ENCODE measurements at regions not wholly inside any gene's neighbourhood (a gene's known extent, or its start where the extent isn't known, plus 50 kb on each side); places are given as distances from the start of the nearest gene placed in this dataset.

DNA sequence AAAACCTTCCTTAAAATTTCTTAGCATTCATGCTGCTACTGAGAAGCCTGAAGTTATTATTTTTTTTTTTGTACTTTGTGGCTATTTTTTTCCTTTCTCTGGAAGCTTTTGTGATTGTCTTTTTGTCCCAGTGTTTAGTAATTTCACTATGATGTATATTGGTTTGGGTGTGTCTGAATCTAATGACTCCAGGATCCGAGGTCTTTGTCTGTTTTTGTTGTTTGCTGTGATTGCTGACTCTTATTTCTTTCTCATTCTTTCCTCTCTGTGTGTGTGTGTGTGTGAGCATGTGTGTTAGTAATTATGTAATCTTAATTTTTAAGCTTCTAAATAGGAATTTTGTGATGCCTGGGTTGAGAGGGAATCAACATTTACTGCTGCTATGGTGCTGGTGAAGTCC is 152.0 kb downstream of the RAP2B start:
- Histone ChIP-seq H3K79me2 (ENCODE audit: insufficient read depth, low read length) (no peaks in the 10 kb centered on the region), H3K27ac (ENCODE audit: low read depth, low read length) (no peak overlapping the region)

More for the DNA sequence above, 152.0 kb downstream of the RAP2B start:
- CTCF ChIA-PET = no interaction called here
- RAD21 ChIA-PET (ENCODE audit: low non-redundant PET in 1 of 2, low total read pairs in 2 of 2, uncharacterized antibody in 2 of 2, unreplicated experiment in 2 of 2) = no interaction called here
- no peaks in the 10 kb centered on the region for H3K4me1 ChIP-seq (ENCODE audit: control insufficient read depth in 1 of 2, insufficient read depth in 2 of 2, low read length in 2 of 2)
- DNase-seq (ENCODE audit: low read depth, low spot score) (no peak), ATAC-seq (no peak)
- TF ChIP-seq, protein P1, sequence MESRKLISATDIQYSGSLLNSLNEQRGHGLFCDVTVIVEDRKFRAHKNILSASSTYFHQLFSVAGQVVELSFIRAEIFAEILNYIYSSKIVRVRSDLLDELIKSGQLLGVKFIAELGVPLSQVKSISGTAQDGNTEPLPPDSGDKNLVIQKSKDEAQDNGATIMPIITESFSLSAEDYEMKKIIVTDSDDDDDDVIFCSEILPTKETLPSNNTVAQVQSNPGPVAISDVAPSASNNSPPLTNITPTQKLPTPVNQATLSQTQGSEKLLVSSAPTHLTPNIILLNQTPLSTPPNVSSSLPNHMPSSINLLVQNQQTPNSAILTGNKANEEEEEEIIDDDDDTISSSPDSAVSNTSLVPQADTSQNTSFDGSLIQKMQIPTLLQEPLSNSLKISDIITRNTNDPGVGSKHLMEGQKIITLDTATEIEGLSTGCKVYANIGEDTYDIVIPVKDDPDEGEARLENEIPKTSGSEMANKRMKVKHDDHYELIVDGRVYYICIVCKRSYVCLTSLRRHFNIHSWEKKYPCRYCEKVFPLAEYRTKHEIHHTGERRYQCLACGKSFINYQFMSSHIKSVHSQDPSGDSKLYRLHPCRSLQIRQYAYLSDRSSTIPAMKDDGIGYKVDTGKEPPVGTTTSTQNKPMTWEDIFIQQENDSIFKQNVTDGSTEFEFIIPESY (IDR thresholded peaks at IDR 0.05; ENCODE audit: extremely low read depth, insufficient replicate concordance, low read length) = no peak
- TF ChIP-seq CBX3 (IDR thresholded peaks at IDR 0.05; ENCODE audit: low read depth) (no peak), ELF1 (IDR thresholded peaks at IDR 0.05; ENCODE audit: borderline replicate concordance, low read depth) (no peak), EGR1 (IDR thresholded peaks at IDR 0.05; ENCODE audit: low read depth) (no peak), EZH2 (IDR thresholded peaks at IDR 0.05) (no peak), JUND (IDR thresholded peaks at IDR 0.05) (no peak), POLR2AphosphoS5 (IDR thresholded peaks at IDR 0.05; ENCODE audit: low read depth, low read length) (no peak), SP1 (IDR thresholded peaks at IDR 0.05; ENCODE audit: low read depth) (no peak)
- TF ChIP-seq, protein P2, sequence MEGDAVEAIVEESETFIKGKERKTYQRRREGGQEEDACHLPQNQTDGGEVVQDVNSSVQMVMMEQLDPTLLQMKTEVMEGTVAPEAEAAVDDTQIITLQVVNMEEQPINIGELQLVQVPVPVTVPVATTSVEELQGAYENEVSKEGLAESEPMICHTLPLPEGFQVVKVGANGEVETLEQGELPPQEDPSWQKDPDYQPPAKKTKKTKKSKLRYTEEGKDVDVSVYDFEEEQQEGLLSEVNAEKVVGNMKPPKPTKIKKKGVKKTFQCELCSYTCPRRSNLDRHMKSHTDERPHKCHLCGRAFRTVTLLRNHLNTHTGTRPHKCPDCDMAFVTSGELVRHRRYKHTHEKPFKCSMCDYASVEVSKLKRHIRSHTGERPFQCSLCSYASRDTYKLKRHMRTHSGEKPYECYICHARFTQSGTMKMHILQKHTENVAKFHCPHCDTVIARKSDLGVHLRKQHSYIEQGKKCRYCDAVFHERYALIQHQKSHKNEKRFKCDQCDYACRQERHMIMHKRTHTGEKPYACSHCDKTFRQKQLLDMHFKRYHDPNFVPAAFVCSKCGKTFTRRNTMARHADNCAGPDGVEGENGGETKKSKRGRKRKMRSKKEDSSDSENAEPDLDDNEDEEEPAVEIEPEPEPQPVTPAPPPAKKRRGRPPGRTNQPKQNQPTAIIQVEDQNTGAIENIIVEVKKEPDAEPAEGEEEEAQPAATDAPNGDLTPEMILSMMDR (IDR thresholded peaks at IDR 0.05 in 2 of 3, conservative IDR thresholded peaks at IDR 0.05 in 1 of 3; ENCODE audit: borderline replicate concordance in 1 of 3, insufficient read depth in 1 of 3, low read depth in 2 of 3, low read length in 2 of 3) = no peak
- no peaks in the 10 kb centered on the region for H3K27me3 ChIP-seq (ENCODE audit: insufficient read depth, low read length)
- H4K20me1 ChIP-seq (ENCODE audit: insufficient read depth) = no peaks in the 10 kb centered on the region
- H3K9me2 ChIP-seq (ENCODE audit: insufficient read depth) = no peaks in the 10 kb centered on the region
- POLR2A ChIA-PET = no interaction called here
- H3K4me2 ChIP-seq (ENCODE audit: low read length) = no peak overlapping the region
- no peak overlapping the region for H3K4me3 ChIP-seq (replicated peaks in 1 of 2; ENCODE audit: low read depth in 1 of 2, low read length in 2 of 2)
- H2AFZ ChIP-seq (ENCODE audit: low read depth, low read length, poor library complexity, severe bottlenecking) = no peak overlapping the region
- H3K9me3 ChIP-seq (ENCODE audit: control insufficient read depth in 1 of 2, insufficient read depth in 1 of 2, low read depth in 1 of 2, low read length in 2 of 2) = no peaks in the 10 kb centered on the region
- no peak overlapping the region for H3K9ac ChIP-seq (ENCODE audit: low read length)
- no peaks in the 10 kb centered on the region for H3K36me3 ChIP-seq (ENCODE audit: control insufficient read depth in 1 of 2, insufficient read depth in 2 of 2, low read length in 2 of 2)
- intact Hi-C loops (cut with micrococcal nuclease) = no loop called here
- BruUV-seq (replicated peaks) = no TSS peak

All from HCT116 (cell line).